OCI-LY1 (cell line): ENCODE measurements at regions not wholly inside any gene's neighbourhood (a gene's known extent, or its start where the extent isn't known, plus 50 kb on each side); places are given as distances from the start of the nearest gene placed in this dataset.

Source experiments
- H2AFZ ChIP-seq: fragments of 200-600 bp; sonication (generic), shearing (Covaris generic); 2 replicates; pipeline ENCODE4 v1.6.0; 2014; ENCODE audit warnings: antibody characterized with exemption, mild to moderate bottlenecking, low read length
- H3F3A ChIP-seq: fragments of 200-600 bp; sonication (generic), shearing (Covaris generic); 2 replicates; pipeline ENCODE4 v1.6.0; 2014; ENCODE audit warnings: mild to moderate bottlenecking, antibody characterized with exemption, low read length, moderate library complexity; ENCODE audit not compliant: insufficient read depth
- H3K27ac ChIP-seq: fragments of 200-600 bp; sonication (generic); 2 replicates; pipeline ENCODE4 v1.5.1; 2014; ENCODE audit warnings: low read length, mixed run types, mild to moderate bottlenecking, low read depth; ENCODE audit not compliant: poor library complexity, severe bottlenecking
- H3K27me3 ChIP-seq: fragments of 200-600 bp; sonication (generic); 2 replicates; pipeline ENCODE4 v1.6.0; 2014; ENCODE audit warnings: antibody characterized with exemption, mild to moderate bottlenecking, low read length, moderate library complexity; ENCODE audit not compliant: insufficient read depth
- H3K36me3 ChIP-seq: fragments of 200-600 bp; sonication (generic); 2 replicates; pipeline ENCODE4 v1.6.1; 2014; ENCODE audit warnings: mild to moderate bottlenecking, antibody characterized with exemption, low read length, moderate library complexity, mixed read lengths; ENCODE audit not compliant: insufficient read depth
- H3K4me1 ChIP-seq: fragments of 200-600 bp; sonication (generic); 2 replicates; pipeline ENCODE4 v1.5.1; 2014; ENCODE audit warnings: mild to moderate bottlenecking, low read length, moderate library complexity; ENCODE audit not compliant: insufficient read depth, severe bottlenecking
- H3K4me2 ChIP-seq: fragments of 200-600 bp; sonication (generic), shearing (Covaris generic); 2 replicates; pipeline ENCODE4 v1.6.1; 2014; ENCODE audit warnings: low read length
- H3K4me3 ChIP-seq: fragments of 200-600 bp; sonication (generic); 2 replicates; pipeline ENCODE4 v1.5.1; 2014; ENCODE audit warnings: low read length, low read depth, mild to moderate bottlenecking, mixed read lengths; ENCODE audit not compliant: poor library complexity, severe bottlenecking
- H3K79me2 ChIP-seq: fragments of 200-600 bp; shearing (Covaris generic); 2 replicates; pipeline ENCODE4 v1.6.1; 2016; ENCODE audit warnings: mixed run types, low read length, mixed read lengths; ENCODE audit not compliant: insufficient read depth
- H3K9ac ChIP-seq: fragments of 200-600 bp; sonication (generic), shearing (Covaris generic); 2 replicates; pipeline ENCODE4 v1.6.1; 2014; ENCODE audit warnings: mild to moderate bottlenecking, low read length, mixed read lengths
- H3K9me2 ChIP-seq: fragments of 200-600 bp; sonication (generic), shearing (Covaris generic); 2 replicates; pipeline ENCODE4 v1.6.1; 2014; ENCODE audit warnings: low read depth, mild to moderate bottlenecking, low read length, mixed read lengths
- H3K9me3 ChIP-seq: fragments of 200-600 bp; shearing (Covaris generic); 2 replicates; pipeline ENCODE4 v1.6.1; 2014; ENCODE audit warnings: low read length, mixed read lengths
- H4K20me1 ChIP-seq: fragments of 200-600 bp; sonication (generic), shearing (Covaris generic); 2 replicates; pipeline ENCODE4 v1.6.0; 2016; ENCODE audit warnings: mild to moderate bottlenecking, low read length; ENCODE audit not compliant: insufficient read depth
- CTCF ChIP-seq: fragments of 200-600 bp; sonication (generic), shearing (Covaris generic); IDR thresholded peaks from 2 replicates; pipeline ENCODE4 v1.5.1; 2017; ENCODE audit warnings: mild to moderate bottlenecking, antibody characterized with exemption, low read length, moderate library complexity, mixed read lengths
- EZH2 ChIP-seq: fragments of 200-600 bp; sonication (generic), shearing (Covaris generic); IDR thresholded peaks from 2 replicates; pipeline ENCODE4 v1.8.0; 2017; ENCODE audit warnings: borderline replicate concordance, mixed run types, mild to moderate bottlenecking, antibody characterized with exemption, low read length, moderate library complexity, mixed read lengths

- no peaks in the 10 kb centered on the region for H3K4me1 ChIP-seq
- TF ChIP-seq EZH2 (no peak), CTCF (no peak)
- H3K9ac ChIP-seq = no peak overlapping the region
These were observed 135.8 kb upstream of the ZBED5 start for GRCh38 chr11:10993640-10994039.

DNA sequence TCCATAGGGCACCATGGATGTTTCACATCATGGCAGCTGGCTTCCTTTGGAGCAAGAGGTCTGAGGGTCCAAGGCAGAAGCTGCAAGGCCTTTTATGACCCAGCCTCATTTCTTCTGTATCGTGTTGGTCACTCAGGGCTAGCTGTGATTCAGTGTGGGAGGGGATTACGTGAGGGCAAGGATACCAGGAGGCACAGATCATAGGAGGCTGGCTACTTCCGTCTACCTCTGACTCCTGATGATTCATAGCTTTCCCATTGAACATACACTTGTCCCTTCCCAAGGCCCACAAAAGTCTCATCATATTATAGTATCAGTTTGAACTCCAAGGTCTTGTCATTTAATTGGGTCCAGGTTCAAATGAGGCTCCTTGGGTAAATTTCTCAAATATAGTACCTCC is 135.3 kb upstream of the ZBED5 start:
- Histone ChIP-seq H3K79me2 (no peaks in the 10 kb centered on the region), H3F3A (no peaks in the 10 kb centered on the region), H3K4me3 (no peak overlapping the region), H3K9me2 (no peaks in the 10 kb centered on the region), H3K4me2 (no peak overlapping the region), H3K9me3 (no peaks in the 10 kb centered on the region), H3K9ac (no peak overlapping the region), H3K36me3 (no peaks in the 10 kb centered on the region), H3K27me3 (no peaks in the 10 kb centered on the region), H4K20me1 (no peaks in the 10 kb centered on the region), H2AFZ (no peak overlapping the region), H3K4me1 (no peaks in the 10 kb centered on the region), H3K27ac (no peak overlapping the region)
- no peak for TF ChIP-seq CTCF
- no peak for TF ChIP-seq EZH2

More at GRCh38 chr11:10993640-10994039, 135.8 kb upstream of the ZBED5 start:
- Histone ChIP-seq H3K27me3 (no peaks in the 10 kb centered on the region), H3K9me2 (no peaks in the 10 kb centered on the region), H3K79me2 (no peaks in the 10 kb centered on the region), H3K4me2 (no peak overlapping the region), H4K20me1 (no peaks in the 10 kb centered on the region), H2AFZ (no peak overlapping the region), H3K9me3 (no peaks in the 10 kb centered on the region), H3K4me3 (no peak overlapping the region), H3K36me3 (no peaks in the 10 kb centered on the region), H3F3A (no peaks in the 10 kb centered on the region), H3K27ac (no peak overlapping the region)

DNA sequence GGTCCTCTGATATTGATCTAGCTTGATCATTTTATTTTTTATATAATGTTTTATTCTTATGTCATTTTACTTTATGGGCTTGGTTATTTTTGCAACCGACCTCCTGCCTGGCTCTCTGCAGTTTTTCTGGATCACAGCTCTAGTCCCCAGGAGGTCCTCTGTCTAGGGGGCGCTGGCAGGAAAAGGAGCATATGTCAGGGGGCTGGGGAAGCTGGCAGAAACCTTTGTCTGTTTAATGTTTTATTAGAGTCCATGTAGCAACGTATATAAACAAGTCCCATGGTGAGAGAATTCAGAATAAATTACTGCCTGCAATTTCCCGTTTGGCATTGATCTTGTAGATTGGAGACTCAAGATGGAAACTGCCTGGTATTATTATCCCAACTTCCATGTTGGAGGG is 133.5 kb upstream of the ZBED5 start:
- Histone ChIP-seq H3K4me3 (no peak overlapping the region), H4K20me1 (no peaks in the 10 kb centered on the region), H3K4me1 (no peaks in the 10 kb centered on the region), H2AFZ (no peak overlapping the region), H3K9me3 (no peaks in the 10 kb centered on the region), H3K27ac (no peak overlapping the region), H3K4me2 (no peak overlapping the region), H3K9me2 (no peaks in the 10 kb centered on the region), H3K79me2 (no peaks in the 10 kb centered on the region), H3K27me3 (no peaks in the 10 kb centered on the region), H3K9ac (no peak overlapping the region), H3K36me3 (no peaks in the 10 kb centered on the region), H3F3A (no peaks in the 10 kb centered on the region)
- no peak for TF ChIP-seq CTCF
- no peak for TF ChIP-seq EZH2
